GM23338 (cell line): ENCODE measurements at regions not wholly inside any gene's neighbourhood (a gene's known extent, or its start where the extent isn't known, plus 50 kb on each side); places are given as distances from the start of the nearest gene placed in this dataset.

Experiments
- ATAC-seq: fragments of 200-7000 bp; cut with Tn5 transposase; 3 replicates; pipeline ENCODE4 v1.9.1; 2020
- DNase-seq: peaks from one replicate; pipeline ENCODE4 v3.0.0-alpha.2; 2015; ENCODE audit warnings: low spot score
- H2AFZ ChIP-seq: fragments of 200-600 bp; sonication (generic); 2 replicates; pipeline ENCODE4 v1.8.0; 2016; ENCODE audit warnings: antibody characterized with exemption, mild to moderate bottlenecking, moderate library complexity
- H3F3A ChIP-seq: fragments of 200-600 bp; sonication (generic); replicated peaks from 2 replicates; pipeline ENCODE4 v1.8.0; 2017; ENCODE audit warnings: antibody characterized with exemption, mixed run types, low read depth
- H3K27ac ChIP-seq: fragments of 200-600 bp; sonication (generic); 2 replicates; pipeline ENCODE4 v1.6.1; 2016; ENCODE audit warnings: low read depth
- H3K27me3 ChIP-seq: fragments of 200-600 bp; sonication (generic); 2 replicates; pipeline ENCODE4 v1.8.0; 2016; ENCODE audit warnings: mild to moderate bottlenecking, mixed run types, moderate library complexity; ENCODE audit not compliant: insufficient read depth
- H3K36me3 ChIP-seq: fragments of 200-600 bp; sonication (generic); 2 replicates; pipeline ENCODE4 v1.8.0; 2016; ENCODE audit warnings: mild to moderate bottlenecking; ENCODE audit not compliant: insufficient read depth
- H3K4me1 ChIP-seq: fragments of 200-600 bp; sonication (generic); 2 replicates; pipeline ENCODE4 v1.8.0; 2016; ENCODE audit warnings: mild to moderate bottlenecking, moderate library complexity; ENCODE audit not compliant: insufficient read depth
- H3K4me2 ChIP-seq: fragments of 200-600 bp; sonication (generic); 2 replicates; pipeline ENCODE4 v1.7.1; 2017; ENCODE audit warnings: mixed run types
- H3K4me3 ChIP-seq: fragments of 200-600 bp; sonication (generic); 2 replicates; pipeline ENCODE4 v1.6.1; 2016; ENCODE audit warnings: mixed run types
- H3K79me2 ChIP-seq: fragments of 200-600 bp; sonication (generic); replicated peaks from 2 replicates; pipeline ENCODE4 v1.8.0; 2017; ENCODE audit warnings: mild to moderate bottlenecking; ENCODE audit not compliant: insufficient read depth
- H3K9me2 ChIP-seq: fragments of 200-600 bp; sonication (generic); 2 replicates; pipeline ENCODE4 v1.8.0; 2017; ENCODE audit not compliant: insufficient read depth
- H4K20me1 ChIP-seq: fragments of 200-600 bp; sonication (generic); replicated peaks from 2 replicates; pipeline ENCODE4 v1.8.0; 2017; ENCODE audit warnings: mild to moderate bottlenecking; ENCODE audit not compliant: insufficient read depth
- H3K27ac Mint-ChIP-seq: 2 replicates; pipeline ENCODE4 v1.8.0; 2020; ENCODE audit warnings: inconsistent platforms, mild to moderate bottlenecking, moderate library complexity, mixed read lengths
- H3K27me3 Mint-ChIP-seq: 3 replicates; pipeline ENCODE4 v1.8.0; 2022; ENCODE audit warnings: low read depth, mild to moderate bottlenecking, moderate library complexity, mixed read lengths, inconsistent platforms; ENCODE audit not compliant: insufficient read depth, poor library complexity
- H3K36me3 Mint-ChIP-seq: 3 replicates; pipeline ENCODE4 v1.8.0; 2021; ENCODE audit warnings: low read depth, mild to moderate bottlenecking, inconsistent platforms, moderate library complexity, mixed read lengths
- H3K4me1 Mint-ChIP-seq: 3 replicates; pipeline ENCODE4 v1.8.0; 2020; ENCODE audit warnings: mild to moderate bottlenecking, inconsistent platforms, mixed read lengths
- H3K4me3 Mint-ChIP-seq: 3 replicates; pipeline ENCODE4 v1.8.0; 2021; ENCODE audit warnings: moderate library complexity, mild to moderate bottlenecking, inconsistent platforms, mixed read lengths
- H3K9me3 Mint-ChIP-seq: 3 replicates; pipeline ENCODE4 v1.8.0; 2020; ENCODE audit warnings: moderate library complexity, mild to moderate bottlenecking, inconsistent platforms, mixed read lengths
- CTCF ChIP-seq, 2 experiments: fragments of 200-600 bp in 1 of 2; sonication (generic) in 1 of 2; conservative IDR thresholded peaks; 2 replicates each; pipeline versions ENCODE4 v1.5.1 to v1.6.1; 2016 to 2017; ENCODE audit warnings: antibody characterized with exemption in 2 of 2, low read depth in 2 of 2, mild to moderate bottlenecking in 2 of 2, moderate library complexity in 1 of 2
- ETS1 ChIP-seq: IDR thresholded peaks from 2 replicates; pipeline ENCODE4 v1.6.1; 2016; ENCODE audit warnings: antibody characterized with exemption
- EZH2 ChIP-seq: fragments of 200-600 bp; sonication (generic); IDR thresholded peaks from one replicate; pipeline ENCODE4 v1.8.0; 2017; ENCODE audit warnings: antibody characterized with exemption, mild to moderate bottlenecking, low read depth; ENCODE audit not compliant: unreplicated experiment
- EZH2phosphoT487 ChIP-seq: fragments of 200-600 bp; sonication (generic); IDR thresholded peaks from one replicate; pipeline ENCODE4 v1.8.1; 2018; ENCODE audit warnings: antibody characterized with exemption; ENCODE audit not compliant: unreplicated experiment
- JUNB ChIP-seq: IDR thresholded peaks from one replicate; pipeline ENCODE4 v1.6.1; 2016; ENCODE audit warnings: antibody characterized with exemption; ENCODE audit not compliant: unreplicated experiment
- NANOG ChIP-seq: IDR thresholded peaks from 2 replicates; pipeline ENCODE4 v1.6.1; 2016; ENCODE audit warnings: antibody characterized with exemption, borderline replicate concordance
- POLR2AphosphoS5 ChIP-seq: IDR thresholded peaks from 2 replicates; pipeline ENCODE4 v1.6.1; 2016; ENCODE audit warnings: antibody characterized with exemption, low read depth
- REST ChIP-seq: IDR thresholded peaks from one replicate; pipeline ENCODE4 v1.6.1; 2018; ENCODE audit warnings: antibody characterized with exemption; ENCODE audit not compliant: unreplicated experiment
- STAT1 ChIP-seq: IDR thresholded peaks from one replicate; pipeline ENCODE4 v1.6.1; 2016; ENCODE audit warnings: antibody characterized with exemption; ENCODE audit not compliant: unreplicated experiment
- ZNF114 ChIP-seq: fragments of 250-450 bp; sonication (Bioruptor Pico); IDR thresholded peaks from 2 replicates; pipeline ENCODE4 v1.5.0; 2020; ENCODE audit warnings: mild to moderate bottlenecking, moderate library complexity
- ZNF331 ChIP-seq: fragments of 250-450 bp; sonication (Bioruptor Pico); IDR thresholded peaks from 2 replicates; pipeline ENCODE4 v1.5.0; 2020; ENCODE audit warnings: low read depth, mild to moderate bottlenecking, moderate library complexity
- ZNF462 ChIP-seq: fragments of 250-450 bp; sonication (Bioruptor Pico); IDR thresholded peaks from 2 replicates; pipeline ENCODE4 v1.5.0; 2020; ENCODE audit warnings: mild to moderate bottlenecking, moderate library complexity

- Histone ChIP-seq H3K4me1 (peaks cover 5% of the 10 kb centered on the region; the same call in 1 of the 2 replicates), H3K36me3 (no peaks in the 10 kb centered on the region), H3K4me3 (no peak overlapping the region), H3K79me2 (no peaks in the 10 kb centered on the region), H3K27ac (no peak overlapping the region), H2AFZ (no peak overlapping the region), H4K20me1 (no peaks in the 10 kb centered on the region), H3K4me2 (no peak overlapping the region), H3K27me3 (no peaks in the 10 kb centered on the region), H3F3A (no peaks in the 10 kb centered on the region), H3K9me2 (peaks cover 8% of the 10 kb centered on the region)
- Mint-ChIP-seq H3K27me3 (no peaks in the 10 kb centered on the region), H3K4me1 (peaks cover 9% of the 10 kb centered on the region), H3K36me3 (no peaks in the 10 kb centered on the region), H3K4me3 (no peak overlapping the region), H3K9me3 (peaks cover 19% of the 10 kb centered on the region), H3K27ac (no peak overlapping the region)
- DNase-seq (no peak), ATAC-seq (no peak)
- TF ChIP-seq POLR2AphosphoS5 (no peak), ZNF114 (CRISPR knock-in tag) (no peak), STAT1 (no peak), ZNF331 (CRISPR knock-in tag) (no peak), EZH2phosphoT487 (no peak), ETS1 (no peak), REST (no peak), ZNF462 (CRISPR knock-in tag) (no peak), EZH2 (no peak), CTCF (conservative IDR thresholded peaks at IDR 0.05; ENCODE audit: low read depth in 2 of 2) (no peak), JUNB (no peak), NANOG (no peak)
These were observed 221.4 kb upstream of the NFE2L3 start for GRCh38 chr7:25930492-25931048.
